GM12872 (cell line): ENCODE measurements at regions not wholly inside any gene's neighbourhood (a gene's known extent, or its start where the extent isn't known, plus 50 kb on each side); places are given as distances from the start of the nearest gene placed in this dataset.

Experiments used
- TF ChIP-seq, protein P1 (sequence below): IDR thresholded peaks from 3 replicates; pipeline ENCODE4 v1.5.1; 2011; ENCODE audit warnings: low read depth, mild to moderate bottlenecking, low read length, moderate library complexity; ENCODE audit not compliant: insufficient read depth

DNA sequence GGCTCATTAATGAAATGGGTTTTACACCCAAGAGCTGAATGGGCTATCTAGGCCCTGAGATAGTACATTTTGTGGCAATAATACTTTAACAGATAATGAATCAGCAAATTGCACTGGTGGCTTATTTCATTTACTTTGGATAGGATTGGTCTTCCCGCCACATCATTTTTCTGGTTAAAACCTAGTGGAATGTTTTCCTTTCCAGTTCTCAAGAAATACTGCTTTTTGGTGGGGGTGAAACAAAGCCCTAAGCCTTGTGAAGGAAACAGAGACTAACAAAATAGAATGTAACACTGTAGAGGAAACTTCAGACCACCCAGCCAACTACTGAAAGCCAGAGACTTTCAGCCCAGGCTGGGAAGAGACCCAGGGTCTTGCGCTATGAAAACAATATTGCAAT lies 172.2 kb downstream of the HHIPL2 start:
- TF ChIP-seq, protein P1, sequence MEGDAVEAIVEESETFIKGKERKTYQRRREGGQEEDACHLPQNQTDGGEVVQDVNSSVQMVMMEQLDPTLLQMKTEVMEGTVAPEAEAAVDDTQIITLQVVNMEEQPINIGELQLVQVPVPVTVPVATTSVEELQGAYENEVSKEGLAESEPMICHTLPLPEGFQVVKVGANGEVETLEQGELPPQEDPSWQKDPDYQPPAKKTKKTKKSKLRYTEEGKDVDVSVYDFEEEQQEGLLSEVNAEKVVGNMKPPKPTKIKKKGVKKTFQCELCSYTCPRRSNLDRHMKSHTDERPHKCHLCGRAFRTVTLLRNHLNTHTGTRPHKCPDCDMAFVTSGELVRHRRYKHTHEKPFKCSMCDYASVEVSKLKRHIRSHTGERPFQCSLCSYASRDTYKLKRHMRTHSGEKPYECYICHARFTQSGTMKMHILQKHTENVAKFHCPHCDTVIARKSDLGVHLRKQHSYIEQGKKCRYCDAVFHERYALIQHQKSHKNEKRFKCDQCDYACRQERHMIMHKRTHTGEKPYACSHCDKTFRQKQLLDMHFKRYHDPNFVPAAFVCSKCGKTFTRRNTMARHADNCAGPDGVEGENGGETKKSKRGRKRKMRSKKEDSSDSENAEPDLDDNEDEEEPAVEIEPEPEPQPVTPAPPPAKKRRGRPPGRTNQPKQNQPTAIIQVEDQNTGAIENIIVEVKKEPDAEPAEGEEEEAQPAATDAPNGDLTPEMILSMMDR, result no peak

DNA sequence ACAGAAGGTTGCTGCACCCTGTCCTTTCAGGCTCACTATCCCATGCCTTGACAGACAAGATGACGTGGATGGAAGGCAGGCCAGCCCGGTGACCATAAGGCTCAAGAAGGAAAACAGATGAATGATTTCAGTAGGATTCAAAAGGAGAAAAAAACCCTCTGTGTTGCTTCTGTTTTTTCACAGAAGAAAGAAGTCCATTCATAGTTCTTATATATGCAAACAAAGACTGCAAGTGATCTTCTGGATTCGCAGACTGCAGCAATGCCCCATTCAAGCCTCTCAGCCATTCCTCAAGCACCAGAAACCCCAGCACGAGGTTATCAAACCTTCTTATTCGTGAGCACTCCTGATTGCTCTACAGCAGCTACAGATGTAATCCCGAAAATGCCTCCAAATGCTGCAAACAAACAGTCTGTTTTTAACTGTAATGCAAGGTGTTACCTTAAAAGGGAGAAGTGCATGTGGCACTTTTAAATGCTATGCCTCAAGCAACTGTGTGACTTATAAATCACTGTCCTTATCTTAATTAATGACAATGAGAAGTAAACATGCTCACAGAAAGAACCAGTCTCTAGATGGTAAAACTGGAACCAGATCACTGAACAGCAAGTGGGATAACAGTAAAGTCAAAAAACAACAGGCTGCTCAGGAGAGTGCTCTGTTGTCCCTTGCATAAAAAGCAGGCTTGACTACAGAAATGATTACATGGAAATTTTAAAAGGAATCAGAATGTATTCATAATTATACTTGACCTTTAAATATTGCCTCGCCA lies 173.9 kb downstream of the HHIPL2 start:
- TF ChIP-seq, protein P1, result no peak

DNA sequence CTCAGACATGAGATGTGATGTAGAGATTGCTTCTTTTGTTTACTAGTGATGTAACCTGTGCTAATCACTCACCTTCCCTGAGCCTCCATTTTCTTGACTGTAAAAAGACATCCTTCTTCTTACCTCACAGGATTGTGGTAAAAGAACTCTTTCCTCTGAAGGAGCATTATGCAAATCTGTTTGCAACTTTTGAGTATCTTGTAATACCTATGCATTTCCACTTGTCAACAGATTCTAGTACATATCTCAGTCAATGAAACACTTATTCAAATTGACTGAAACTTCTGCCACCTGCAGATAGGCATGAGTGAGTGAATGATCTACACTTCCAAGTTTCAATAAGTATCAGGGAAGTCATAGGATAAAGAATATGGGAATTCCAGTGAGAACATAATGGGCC lies 174.7 kb downstream of the HHIPL2 start:
- TF ChIP-seq, protein P1, result no peak

DNA sequence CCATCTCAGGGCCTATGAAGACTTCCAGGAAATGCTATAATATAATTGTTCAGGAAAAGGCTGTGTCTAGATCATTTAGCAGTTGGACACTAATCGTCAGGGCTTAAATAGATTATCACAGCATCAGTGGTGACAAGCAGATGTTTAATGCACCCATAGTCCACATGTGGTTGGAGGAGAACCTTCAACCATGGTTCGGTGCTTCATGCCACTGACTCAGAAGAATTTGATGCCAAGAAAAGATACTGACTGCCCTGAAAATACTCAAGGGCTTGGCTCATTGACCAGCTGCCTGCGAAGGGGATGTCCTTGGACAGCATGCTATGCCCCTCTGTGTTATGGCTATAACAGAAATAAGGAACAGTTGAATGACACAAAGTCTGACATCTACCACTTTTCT lies 175.7 kb downstream of the HHIPL2 start:
- TF ChIP-seq, protein P1, result no peak

DNA sequence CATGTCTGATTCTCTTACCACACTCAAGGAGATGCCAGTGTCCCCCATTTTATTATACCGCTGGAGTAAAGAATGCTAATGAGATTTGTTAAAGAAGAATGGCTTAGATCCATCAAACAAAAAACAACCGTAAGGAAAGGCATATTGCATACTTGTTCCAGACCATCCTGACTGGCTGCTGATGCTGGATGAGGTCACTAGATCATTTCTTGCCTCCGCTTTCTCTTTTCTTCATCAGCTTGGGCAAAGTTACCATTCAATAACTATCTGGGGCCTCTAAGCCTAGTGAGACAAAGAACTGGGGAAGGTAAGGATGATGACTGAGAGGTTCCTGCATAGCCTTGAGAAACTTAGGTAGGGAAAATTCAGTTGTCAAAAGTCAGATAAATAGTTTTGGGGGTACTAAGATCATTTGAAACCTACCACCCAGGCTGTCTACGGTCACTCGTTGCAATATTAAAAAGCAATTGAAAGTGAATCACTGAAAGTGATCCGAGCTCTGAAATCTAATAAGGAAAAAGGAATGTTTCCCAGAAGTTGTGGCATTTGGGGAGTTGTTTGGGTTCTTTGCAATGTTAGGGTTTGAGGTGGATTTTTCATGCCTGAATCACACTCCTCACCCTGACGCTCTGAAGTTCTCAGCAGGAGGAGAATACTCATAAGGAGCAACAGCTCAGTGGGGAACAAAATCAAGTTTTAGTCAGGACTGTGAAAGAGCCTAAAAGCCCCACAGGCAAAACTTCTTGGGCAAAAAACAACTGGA lies 176.8 kb downstream of the HHIPL2 start:
- TF ChIP-seq, protein P1, result no peak

DNA sequence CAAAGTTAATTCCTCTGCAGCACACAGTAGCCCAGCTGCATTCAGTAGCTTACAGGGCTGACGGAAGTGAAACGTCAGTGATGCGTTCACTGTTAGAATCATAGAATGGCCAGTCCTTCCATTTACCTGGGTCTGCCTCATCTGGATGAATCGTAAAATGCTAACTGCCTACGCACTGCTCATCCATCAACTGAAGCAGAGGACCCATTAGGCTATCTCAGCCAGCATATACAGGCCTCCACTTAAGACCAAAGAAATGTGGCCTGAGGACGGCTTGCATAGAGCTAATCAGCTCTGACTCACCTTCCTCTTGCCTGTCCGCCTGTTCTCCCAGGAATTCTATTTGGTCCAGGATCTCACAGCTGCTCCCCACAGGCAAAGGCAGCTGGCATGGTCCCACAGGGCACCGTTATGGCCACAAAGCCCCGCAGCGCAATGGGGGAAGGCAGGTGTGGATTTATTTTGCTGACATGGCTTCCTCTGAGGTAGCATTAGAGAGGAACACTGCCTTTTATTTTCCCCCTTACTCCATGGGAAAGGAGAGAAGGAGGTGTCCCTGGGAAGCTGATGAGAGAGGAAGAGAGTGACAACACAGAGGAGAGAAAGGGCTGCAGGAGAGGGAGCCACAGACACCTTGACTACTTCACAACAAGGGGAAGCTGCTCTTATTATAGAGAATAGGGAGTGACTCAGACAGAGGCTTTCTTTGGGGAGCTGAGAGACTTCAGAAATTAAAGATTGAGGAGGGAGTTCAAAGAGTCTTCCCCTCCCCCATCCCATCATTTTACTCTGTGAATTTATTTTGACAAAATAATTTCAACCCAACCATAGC lies 177.6 kb downstream of the HHIPL2 start:
- TF ChIP-seq, protein P1, result no peak

DNA sequence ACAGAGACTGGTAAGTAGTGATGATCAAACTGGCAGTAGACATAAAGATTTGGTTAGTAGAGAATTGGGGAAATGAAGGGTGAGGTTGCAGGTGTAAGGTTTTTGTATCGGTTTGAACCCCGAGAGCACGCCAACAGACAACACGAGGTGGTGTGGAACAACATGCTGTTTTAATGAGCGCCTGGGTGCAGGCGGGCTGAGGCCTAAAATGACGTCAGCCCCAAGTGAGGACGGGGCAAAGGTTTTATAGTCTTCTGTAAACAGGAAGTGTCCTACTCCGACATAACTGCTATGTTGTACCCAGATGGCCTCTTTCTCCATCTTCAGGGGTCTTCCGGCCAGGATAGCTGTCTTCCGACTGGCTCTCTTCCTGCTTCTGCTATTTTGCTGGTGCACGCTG lies 178.8 kb downstream of the HHIPL2 start:
- TF ChIP-seq, protein P1, result no peak
